GM12878 (cell line): ENCODE measurements at regions not wholly inside any gene's neighbourhood (a gene's known extent, or its start where the extent isn't known, plus 50 kb on each side); places are given as distances from the start of the nearest gene placed in this dataset.

ENCODE experiments used
- ATAC-seq: fragments of 200-7000 bp; cut with Tn5 transposase; 3 replicates; pipeline ENCODE4 v1.9.1; 2020; ENCODE audit warnings: mild to moderate bottlenecking, moderate library complexity
- BruUV-seq: library from RNA; stranded (reverse); fragments of 400-500 nt; replicated peaks from 2 replicates; lab custom pipeline; 2021; lab: Mats Ljungman, UMichigan
- CTCF ChIA-PET: fragments of 300-600 bp; sonication (Branson Sonifier 250); formaldehyde crosslinking; extraction: SDS; loops from one replicate; lab custom pipeline; 2021; ENCODE audit warnings: inconsistent platforms; lab: Yijun Ruan, JAX
- POLR2A ChIA-PET: fragments of 350-600 bp; formaldehyde crosslinking; extraction: SDS; loops from one replicate; lab custom pipeline; 2021; ENCODE audit warnings: inconsistent platforms; lab: Charles Lee
- RAD21 ChIA-PET: fragments of 300-600 bp; sonication (Branson Sonifier 250); formaldehyde crosslinking; loops from one replicate; lab custom pipeline; 2023; ENCODE audit warnings: antibody characterized with exemption; ENCODE audit not compliant: unreplicated experiment; lab: Charles Lee
- SMC1A ChIA-PET: fragments of 300-600 bp; sonication (Branson Sonifier 250); formaldehyde crosslinking; loops from one replicate; lab custom pipeline; 2023; ENCODE audit not compliant: unreplicated experiment, uncharacterized antibody; lab: Charles Lee
- DNase-seq: peaks from one replicate; pipeline ENCODE4 v3.0.0-alpha.2; 2011; ENCODE audit warnings: low read depth, low spot score
- FAIRE-seq: peaks from 3 replicates; lab custom pipeline; 2011; peaks lifted over from hg19 to GRCh38; lab: Jason Lieb, UNC
- H2AFZ ChIP-seq: 2 replicates; pipeline ENCODE4 v1.6.0; 2011; ENCODE audit warnings: low read depth, low read length, control low read depth; ENCODE audit not compliant: control insufficient read depth
- H3K27ac ChIP-seq: 2 replicates; pipeline ENCODE4 v1.5.1; 2011; ENCODE audit warnings: control low read depth; ENCODE audit not compliant: control insufficient read depth, insufficient read depth
- H3K27me3 ChIP-seq, 2 experiments: replicated peaks in 1 of 2; 2 replicates each; pipeline versions ENCODE4 v1.6.0 to v1.6.1; 2011; ENCODE audit warnings: low read length in 1 of 2; ENCODE audit not compliant: control insufficient read depth in 2 of 2, insufficient read depth in 2 of 2
- H3K36me3 ChIP-seq, 2 experiments: 2 replicates each; pipeline ENCODE4 v1.5.1; 2011; ENCODE audit warnings: low read length in 1 of 2; ENCODE audit not compliant: control insufficient read depth in 2 of 2, insufficient read depth in 2 of 2
- H3K4me1 ChIP-seq: 2 replicates; pipeline ENCODE4 v1.6.1; 2011; ENCODE audit warnings: mild to moderate bottlenecking, low read length, moderate library complexity, mixed read lengths; ENCODE audit not compliant: control insufficient read depth, insufficient read depth
- H3K4me2 ChIP-seq: 2 replicates; pipeline ENCODE4 v1.6.0; 2011; ENCODE audit warnings: control low read depth; ENCODE audit not compliant: control insufficient read depth, insufficient read depth
- H3K4me3 ChIP-seq: fragments of 200-600 bp; sonication (generic); 2 replicates; pipeline ENCODE4 v1.5.1; 2016
- H3K79me2 ChIP-seq: 2 replicates; pipeline ENCODE4 v1.6.0; 2011; ENCODE audit warnings: low read length; ENCODE audit not compliant: control insufficient read depth, insufficient read depth
- H3K9ac ChIP-seq: 2 replicates; pipeline ENCODE4 v1.8.0; 2011; ENCODE audit warnings: low read length, control low read depth, mixed read lengths; ENCODE audit not compliant: control insufficient read depth, insufficient read depth
- H3K9me3 ChIP-seq: replicated peaks from 3 replicates; pipeline ENCODE4 v1.5.1; 2011; ENCODE audit warnings: mild to moderate bottlenecking, low read length; ENCODE audit not compliant: control insufficient read depth, insufficient read depth
- H4K20me1 ChIP-seq: 2 replicates; pipeline ENCODE4 v1.6.0; 2011; ENCODE audit not compliant: control insufficient read depth, insufficient read depth
- BHLHE40 ChIP-seq, 2 experiments: fragments of 450-650 bp in 1 of 2; IDR thresholded peaks; 2 replicates each; pipeline ENCODE4 v1.6.1; 2011 to 2017; ENCODE audit warnings: low read depth in 2 of 2, borderline replicate concordance in 1 of 2, improper control_type of control experiment in 1 of 2, low read length in 1 of 2, mild to moderate bottlenecking in 1 of 2
- ELK1 ChIP-seq: IDR thresholded peaks from 2 replicates; pipeline ENCODE4 v1.6.1; 2012; ENCODE audit warnings: low read depth, low read length, improper control_type of control experiment
- EP300 ChIP-seq, 2 experiments: fragments of 150-350 bp in 1 of 2; IDR thresholded peaks; 2 replicates each; pipeline ENCODE4 v1.6.1; 2011 to 2012; ENCODE audit warnings: low read depth in 2 of 2, low read length in 2 of 2, borderline replicate concordance in 1 of 2, improper control_type of control experiment in 1 of 2, inconsistent platforms in 1 of 2; ENCODE audit not compliant: control insufficient read depth in 1 of 2
- GATAD2B ChIP-seq: fragments of 450-650 bp; conservative IDR thresholded peaks from 2 replicates; pipeline ENCODE4 v1.6.1; 2017; ENCODE audit warnings: low read depth, mild to moderate bottlenecking, moderate library complexity
- HDAC2 ChIP-seq: fragments of 200-600 bp; sonication (generic); IDR thresholded peaks from 2 replicates; pipeline ENCODE4 v1.6.1; 2017
- IRF3 ChIP-seq: fragments of 450-650 bp; IDR thresholded peaks from 2 replicates; pipeline ENCODE4 v1.6.1; 2014; ENCODE audit warnings: mild to moderate bottlenecking
- JUNB ChIP-seq: IDR thresholded peaks from 2 replicates; pipeline ENCODE4 v1.6.1; 2016; ENCODE audit warnings: antibody characterized with exemption, mild to moderate bottlenecking
- KAT2A ChIP-seq: conservative IDR thresholded peaks from 2 replicates; pipeline ENCODE4 v1.6.1; 2011; ENCODE audit warnings: low read depth, low read length; ENCODE audit not compliant: control insufficient read depth
- MEF2B ChIP-seq: fragments of 450-650 bp; IDR thresholded peaks from 2 replicates; pipeline ENCODE4 v1.6.1; 2018; ENCODE audit warnings: mild to moderate bottlenecking, moderate library complexity; ENCODE audit not compliant: partially characterized antibody, poor library complexity, severe bottlenecking
- PAX5 ChIP-seq: IDR thresholded peaks from 2 replicates; pipeline ENCODE4 v1.6.1; 2011; ENCODE audit warnings: low read depth, low read length, borderline replicate concordance
- RCOR1 ChIP-seq: conservative IDR thresholded peaks from 2 replicates; pipeline ENCODE4 v1.6.1; 2012; ENCODE audit warnings: low read depth, low read length, improper control_type of control experiment
- RFX5 ChIP-seq: IDR thresholded peaks from 2 replicates; pipeline ENCODE4 v1.6.1; 2011; ENCODE audit warnings: low read depth, low read length, improper control_type of control experiment
- SKIL ChIP-seq: fragments of 450-650 bp; IDR thresholded peaks from 2 replicates; pipeline ENCODE4 v1.6.1; 2017; ENCODE audit warnings: mild to moderate bottlenecking, low read depth, inconsistent platforms; ENCODE audit not compliant: poor library complexity, severe bottlenecking
- ZNF274 ChIP-seq: IDR thresholded peaks from one replicate; pipeline ENCODE4 v1.8.0; 2011; ENCODE audit not compliant: insufficient read length, insufficient read depth
- WGBS: methylation state at CpG from one replicate; pipeline ENCODE4 v1.1.6; 2016; ENCODE audit warnings: low lambda C conversion rate; ENCODE audit not compliant: insufficient replicate concordance, insufficient coverage; ENCODE audit errors: missing lambda C conversion rate; 5-methylcytosine and 5-hydroxymethylcytosine counted together
- in situ Hi-C: fragments of 300-500 bp; cut with MboI; formaldehyde crosslinking; loops from 9 replicates; pipeline ENCODE4 v1.14.3; 2018; ENCODE audit warnings: mixed read lengths
- intact Hi-C: fragments of 100-400 bp; cut with micrococcal nuclease; formaldehyde crosslinking; loops from one replicate; pipeline ENCODE4 v1.14.2; 2022; ENCODE audit not compliant: unreplicated experiment
- TF ChIP-seq, protein P1 (sequence below): fragments of 450-650 bp; IDR thresholded peaks from 2 replicates; pipeline ENCODE4 v1.6.1; 2016; ENCODE audit warnings: mild to moderate bottlenecking, moderate library complexity, borderline replicate concordance

- Histone ChIP-seq H4K20me1 (no peaks in the 10 kb centered on the region), H3K9me3 (no peaks in the 10 kb centered on the region; the same call in 2 of the 3 replicates), H3K9ac (no peak overlapping the region), H3K4me1 (no peaks in the 10 kb centered on the region), H3K79me2 (no peaks in the 10 kb centered on the region), H3K4me3 (no peak overlapping the region), H3K27me3 (no peaks in the 10 kb centered on the region), H3K4me2 (no peak overlapping the region), H3K27ac (no peak overlapping the region), H3K36me3 (no peaks in the 10 kb centered on the region), H2AFZ (no peak overlapping the region)
- TF ChIP-seq RCOR1 (no peak), ZNF274 (no peak), HDAC2 (no peak), EP300 (IDR thresholded peaks at IDR 0.05; ENCODE audit: borderline replicate concordance in 1 of 2, control insufficient read depth in 1 of 2, low read depth in 2 of 2, low read length in 2 of 2) (no peak), RFX5 (no peak), PAX5 (no peak), JUNB (no peak), IRF3 (no peak), GATAD2B (no peak), ELK1 (no peak), KAT2A (no peak), BHLHE40 (IDR thresholded peaks at IDR 0.05; ENCODE audit: borderline replicate concordance in 1 of 2, low read depth in 2 of 2, low read length in 1 of 2) (no peak), MEF2B (no peak), SKIL (no peak)
- TF ChIP-seq, protein P1, sequence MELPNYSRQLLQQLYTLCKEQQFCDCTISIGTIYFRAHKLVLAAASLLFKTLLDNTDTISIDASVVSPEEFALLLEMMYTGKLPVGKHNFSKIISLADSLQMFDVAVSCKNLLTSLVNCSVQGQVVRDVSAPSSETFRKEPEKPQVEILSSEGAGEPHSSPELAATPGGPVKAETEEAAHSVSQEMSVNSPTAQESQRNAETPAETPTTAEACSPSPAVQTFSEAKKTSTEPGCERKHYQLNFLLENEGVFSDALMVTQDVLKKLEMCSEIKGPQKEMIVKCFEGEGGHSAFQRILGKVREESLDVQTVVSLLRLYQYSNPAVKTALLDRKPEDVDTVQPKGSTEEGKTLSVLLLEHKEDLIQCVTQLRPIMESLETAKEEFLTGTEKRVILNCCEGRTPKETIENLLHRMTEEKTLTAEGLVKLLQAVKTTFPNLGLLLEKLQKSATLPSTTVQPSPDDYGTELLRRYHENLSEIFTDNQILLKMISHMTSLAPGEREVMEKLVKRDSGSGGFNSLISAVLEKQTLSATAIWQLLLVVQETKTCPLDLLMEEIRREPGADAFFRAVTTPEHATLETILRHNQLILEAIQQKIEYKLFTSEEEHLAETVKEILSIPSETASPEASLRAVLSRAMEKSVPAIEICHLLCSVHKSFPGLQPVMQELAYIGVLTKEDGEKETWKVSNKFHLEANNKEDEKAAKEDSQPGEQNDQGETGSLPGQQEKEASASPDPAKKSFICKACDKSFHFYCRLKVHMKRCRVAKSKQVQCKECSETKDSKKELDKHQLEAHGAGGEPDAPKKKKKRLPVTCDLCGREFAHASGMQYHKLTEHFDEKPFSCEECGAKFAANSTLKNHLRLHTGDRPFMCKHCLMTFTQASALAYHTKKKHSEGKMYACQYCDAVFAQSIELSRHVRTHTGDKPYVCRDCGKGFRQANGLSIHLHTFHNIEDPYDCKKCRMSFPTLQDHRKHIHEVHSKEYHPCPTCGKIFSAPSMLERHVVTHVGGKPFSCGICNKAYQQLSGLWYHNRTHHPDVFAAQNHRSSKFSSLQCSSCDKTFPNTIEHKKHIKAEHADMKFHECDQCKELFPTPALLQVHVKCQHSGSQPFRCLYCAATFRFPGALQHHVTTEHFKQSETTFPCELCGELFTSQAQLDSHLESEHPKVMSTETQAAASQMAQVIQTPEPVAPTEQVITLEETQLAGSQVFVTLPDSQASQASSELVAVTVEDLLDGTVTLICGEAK, result no peak
- FAIRE-seq, result no peak
- RAD21 ChIA-PET, result no interaction called here
- SMC1A ChIA-PET, result no interaction called here
- 61% methylated on average over 3 of the region's 3 CpGs for WGBS
- DNase-seq, result no peak
- CTCF ChIA-PET, result no interaction called here
- in situ Hi-C loops, result no loop called here
- ATAC-seq, result no peak
- no TSS peak for BruUV-seq
- intact Hi-C loops, result no loop called here
- POLR2A ChIA-PET, result no interaction called here
These were observed 188.9 kb downstream of the ZIC5 start for GRCh38 chr13:99782669-99783068.
